ENCODE measurements at regions not wholly inside any gene's neighbourhood (a gene's known extent, or its start where the extent isn't known, plus 50 kb on each side); places are given as distances from the start of the nearest gene placed in this dataset.

- intact Hi-C loops (cut with DNase I) = no loop called here
- ATAC-seq (no peak), DNase-seq (no peak)
- no peak for TF ChIP-seq CTCF (IDR thresholded peaks at IDR 0.05)
- Histone ChIP-seq H3K27me3 (ENCODE audit: low read depth) (no peaks in the 10 kb centered on the region), H3K36me3 (no peaks in the 10 kb centered on the region), H3K4me1 (no peaks in the 10 kb centered on the region), H3K4me3 (no peak overlapping the region), H3K27ac (no peak overlapping the region), H3K9me3 (no peaks in the 10 kb centered on the region)
Observed at GRCh38 chr11:129733981-129734380, 81.7 kb upstream of the TMEM45B start.

DNA sequence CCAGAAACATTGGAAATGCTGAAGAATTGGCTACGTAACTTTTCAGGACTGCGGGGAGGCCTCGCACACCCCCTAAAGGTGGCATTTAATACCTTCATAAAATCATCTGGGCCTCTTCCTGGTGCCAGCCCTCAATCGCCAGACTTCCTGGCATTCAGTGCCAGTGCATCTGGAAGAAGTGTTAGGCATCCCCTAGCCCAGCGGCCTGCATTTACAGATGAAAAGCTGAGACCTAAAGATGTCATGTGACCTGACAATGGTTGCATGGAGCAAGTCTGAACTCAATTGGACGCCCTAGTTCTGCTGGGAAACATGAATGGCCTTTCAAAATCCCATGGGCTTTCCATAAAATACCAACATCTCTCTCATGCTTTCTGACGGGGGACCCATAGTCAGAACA lies 81.0 kb upstream of the TMEM45B start:
- H3K9me3 ChIP-seq = no peaks in the 10 kb centered on the region
- no peak overlapping the region for H3K4me3 ChIP-seq
- H3K36me3 ChIP-seq = no peaks in the 10 kb centered on the region
- TF ChIP-seq CTCF (IDR thresholded peaks at IDR 0.05) = no peak
- ATAC-seq = no peak
- intact Hi-C loops (cut with DNase I) = no loop called here
- H3K4me1 ChIP-seq = no peaks in the 10 kb centered on the region
- H3K27me3 ChIP-seq (ENCODE audit: low read depth) = peaks cover 7% of the 10 kb centered on the region
- DNase-seq = no peak
- no peak overlapping the region for H3K27ac ChIP-seq

DNA sequence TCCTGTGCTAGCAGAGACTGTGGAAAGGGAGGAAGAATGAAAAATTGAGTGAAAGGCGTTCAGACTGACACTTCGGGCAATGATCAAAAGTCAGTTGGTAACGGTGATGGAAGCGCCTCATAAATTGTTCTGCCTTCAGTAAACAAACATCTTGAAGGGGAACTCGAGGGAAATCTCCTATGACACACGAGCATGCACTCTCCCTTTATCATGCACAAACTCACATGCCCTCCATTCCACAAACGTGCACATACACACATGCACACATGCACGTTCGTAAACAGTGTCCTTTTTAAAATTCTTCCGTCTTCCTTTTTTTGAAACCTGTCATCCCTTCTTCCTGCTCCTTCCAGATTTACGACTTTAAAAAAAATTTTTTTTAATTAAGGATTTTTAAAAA lies 77.8 kb upstream of the TMEM45B start:
- H3K9me3 ChIP-seq = no peaks in the 10 kb centered on the region
- peaks cover 10% of the 10 kb centered on the region for H3K27me3 ChIP-seq (ENCODE audit: low read depth)
- TF ChIP-seq CTCF (IDR thresholded peaks at IDR 0.05) = no peak
- no peak overlapping the region for H3K4me3 ChIP-seq
- H3K4me1 ChIP-seq = no peaks in the 10 kb centered on the region
- no peaks in the 10 kb centered on the region for H3K36me3 ChIP-seq
- DNase-seq (no peak), ATAC-seq (no peak)
- H3K27ac ChIP-seq = no peak overlapping the region
- intact Hi-C loops (cut with DNase I) = no loop called here

DNA sequence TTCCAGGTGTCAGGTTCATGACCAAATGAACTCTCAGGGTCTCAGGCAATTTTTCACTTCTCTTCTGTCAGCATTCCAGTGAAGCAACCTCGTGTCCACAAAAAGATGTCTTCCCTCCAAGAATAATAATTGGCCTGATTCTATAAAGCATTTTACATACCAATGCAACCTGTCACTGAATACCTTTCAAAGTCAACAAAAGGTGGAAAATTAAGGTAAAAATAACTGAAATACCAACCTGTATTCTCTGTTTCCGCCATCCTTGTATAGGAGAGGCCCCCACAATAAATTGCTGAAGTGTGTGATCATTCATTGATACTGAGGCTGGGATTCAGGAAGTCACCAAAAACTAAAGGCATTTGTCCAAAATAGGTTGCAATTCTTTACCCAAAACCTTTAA lies 77.4 kb upstream of the TMEM45B start:
- TF ChIP-seq CTCF (IDR thresholded peaks at IDR 0.05) = no peak
- ATAC-seq = no peak
- intact Hi-C loops (cut with DNase I) = no loop called here
- Histone ChIP-seq H3K9me3 (no peaks in the 10 kb centered on the region), H3K27me3 (ENCODE audit: low read depth) (peaks cover 10% of the 10 kb centered on the region), H3K27ac (no peak overlapping the region), H3K4me1 (no peaks in the 10 kb centered on the region), H3K4me3 (no peak overlapping the region), H3K36me3 (no peaks in the 10 kb centered on the region)
- DNase-seq = no peak

DNA sequence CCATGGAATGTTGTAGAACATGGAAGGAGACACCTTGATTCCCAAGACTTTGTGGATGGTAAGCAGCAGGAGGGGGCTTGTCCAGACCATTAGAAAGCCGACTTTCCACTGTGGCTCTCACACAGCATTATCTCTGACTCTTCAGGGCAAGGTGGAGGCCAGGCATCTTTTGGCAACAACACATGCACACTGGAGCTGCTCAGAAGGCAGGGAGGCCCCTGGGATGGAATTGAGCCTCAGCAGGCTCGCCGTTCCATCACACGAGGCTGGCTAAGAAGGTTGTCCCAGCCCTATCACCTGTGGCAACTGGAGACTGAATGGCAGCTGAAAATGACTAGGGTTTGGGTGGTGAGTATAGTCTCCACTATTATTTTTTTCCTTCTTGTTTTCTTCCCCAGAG lies 76.3 kb upstream of the TMEM45B start:
- Histone ChIP-seq H3K27me3 (ENCODE audit: low read depth) (peaks cover 16% of the 10 kb centered on the region), H3K9me3 (no peaks in the 10 kb centered on the region), H3K4me3 (no peak overlapping the region), H3K4me1 (no peaks in the 10 kb centered on the region), H3K27ac (no peak overlapping the region), H3K36me3 (no peaks in the 10 kb centered on the region)
- no peak for TF ChIP-seq CTCF (IDR thresholded peaks at IDR 0.05)
- DNase-seq (no peak), ATAC-seq (no peak)
- intact Hi-C loops (cut with DNase I) = no loop called here

GRCh38 chr11:129740125-129740719 lies 75.4 kb upstream of the TMEM45B start:
- no peak for DNase-seq
- Histone ChIP-seq H3K36me3 (no peaks in the 10 kb centered on the region), H3K27ac (no peak overlapping the region), H3K4me3 (no peak overlapping the region), H3K4me1 (no peaks in the 10 kb centered on the region), H3K27me3 (ENCODE audit: low read depth) (peaks cover 16% of the 10 kb centered on the region), H3K9me3 (no peaks in the 10 kb centered on the region)
- TF ChIP-seq CTCF (IDR thresholded peaks at IDR 0.05) = no peak
- ATAC-seq = no peak
- intact Hi-C loops (cut with DNase I) = no loop called here
